HTR-8/SVneo (cell line): ENCODE measurements at regions not wholly inside any gene's neighbourhood (a gene's known extent, or its start where the extent isn't known, plus 50 kb on each side); places are given as distances from the start of the nearest gene placed in this dataset.

Experiments
- DNase-seq: peaks from one replicate; pipeline ENCODE4 v3.0.0; 2011; ENCODE audit warnings: low spot score, mixed read lengths; ENCODE audit not compliant: insufficient read length
- FAIRE-seq: peaks from 2 replicates; lab custom pipeline; 2011; peaks lifted over from hg19 to GRCh38; lab: Jason Lieb, UNC

- no peak for FAIRE-seq
- DNase-seq, result no peak
Measured at GRCh38 chr11:45525393-45525792, 140.0 kb downstream of the CHST1 start.

- no peak for DNase-seq
- no peak for FAIRE-seq
Measured at GRCh38 chr11:45523760-45524159, 141.7 kb downstream of the CHST1 start.

- FAIRE-seq, result no peak
- no peak for DNase-seq
Measured at GRCh38 chr11:45518833-45519535, 146.4 kb downstream of the CHST1 start.

GRCh38 chr11:45518141-45518832 lies 147.1 kb downstream of the CHST1 start:
- no peak for FAIRE-seq

GRCh38 chr11:45517171-45517770 lies 148.2 kb downstream of the CHST1 start:
- DNase-seq (no peak), FAIRE-seq (no peak)

More at GRCh38 chr11:45518141-45518832, 147.1 kb downstream of the CHST1 start:
- DNase-seq, result no peak

- DNase-seq (no peak), FAIRE-seq (no peak)
Measured at GRCh38 chr11:45513821-45514340, 151.5 kb downstream of the CHST1 start.

- DNase-seq (no peak), FAIRE-seq (no peak)
Measured at GRCh38 chr11:45512471-45513148, 152.8 kb downstream of the CHST1 start.

GRCh38 chr11:45511566-45511965 lies 153.9 kb downstream of the CHST1 start:
- FAIRE-seq, result no peak
- no peak for DNase-seq

GRCh38 chr11:45507916-45508315 lies 157.5 kb downstream of the CHST1 start:
- DNase-seq (no peak), FAIRE-seq (no peak)

- FAIRE-seq, result no peak
Measured at GRCh38 chr11:45503311-45503710, 162.1 kb downstream of the CHST1 start.

GRCh38 chr11:45502226-45502545 lies 163.2 kb downstream of the CHST1 start:
- DNase-seq (no peak), FAIRE-seq (no peak)

More at GRCh38 chr11:45503311-45503710, 162.1 kb downstream of the CHST1 start:
- no peak for DNase-seq

GRCh38 chr11:45501392-45502225 lies 163.8 kb downstream of the CHST1 start:
- FAIRE-seq, result no peak
- no peak for DNase-seq

- DNase-seq (no peak), FAIRE-seq (no peak)
Measured at GRCh38 chr11:45500451-45500850, 165.0 kb downstream of the CHST1 start.

GRCh38 chr11:45494738-45495137 lies 170.7 kb downstream of the CHST1 start:
- DNase-seq, result no peak
- FAIRE-seq, result no peak

- DNase-seq (no peak), FAIRE-seq (no peak)
Measured at GRCh38 chr11:45489281-45489905, 176.0 kb downstream of the CHST1 start.

- FAIRE-seq (no peak), DNase-seq (no peak)
Measured at GRCh38 chr11:45486461-45486860, 179.0 kb downstream of the CHST1 start.

GRCh38 chr11:45485070-45485707 lies 180.2 kb downstream of the CHST1 start:
- FAIRE-seq (no peak), DNase-seq (no peak)

- DNase-seq (no peak), FAIRE-seq (no peak)
Measured at GRCh38 chr11:45484326-45484883, 181.0 kb downstream of the CHST1 start.

- DNase-seq (no peak), FAIRE-seq (no peak)
Measured at GRCh38 chr11:45483416-45483815, 182.0 kb downstream of the CHST1 start.
